ENCODE measurements at regions not wholly inside any gene's neighbourhood (a gene's known extent, or its start where the extent isn't known, plus 50 kb on each side); places are given as distances from the start of the nearest gene placed in this dataset.

- H3K27ac Mint-ChIP-seq: no peak overlapping the region
- CTCF ChIA-PET: interaction anchor here (0.6 kb wide), 1 partner anchor 975 kb away, joined by 3 read pairs; no protein-coding TSS in a partner anchor
- H3K9me3 Mint-ChIP-seq: peaks cover 11% of the 10 kb centered on the region
- no peaks in the 10 kb centered on the region for H3K4me1 Mint-ChIP-seq
- H3K27me3 Mint-ChIP-seq (ENCODE audit: low read depth): no peaks in the 10 kb centered on the region; the same call in 1 of the 2 replicates
- ATAC-seq (no peak), DNase-seq (ENCODE audit: low spot score) (no peak)
- H3K4me3 Mint-ChIP-seq: no peak overlapping the region
- POLR2A ChIA-PET: no interaction called here
- no peaks in the 10 kb centered on the region for H3K36me3 Mint-ChIP-seq
- TF ChIP-seq JUN (CRISPR knock-in tag; IDR thresholded peaks at IDR 0.05): no peak
- no peak for TF ChIP-seq NFYB (CRISPR knock-in tag; conservative IDR thresholded peaks at IDR 0.05; ENCODE audit: low read depth)
- TF ChIP-seq FOXP1 (CRISPR knock-in tag; IDR thresholded peaks at IDR 0.05; ENCODE audit: borderline replicate concordance): no peak
- TF ChIP-seq SMAD4 (CRISPR knock-in tag; IDR thresholded peaks at IDR 0.05): no peak
- no peak for TF ChIP-seq SP1 (CRISPR knock-in tag; conservative IDR thresholded peaks at IDR 0.05)
Observed at GRCh38 chr14:98867146-98867545, 404.9 kb downstream of the BCL11B start.

GRCh38 chr14:98867726-98868125 is 404.3 kb downstream of the BCL11B start:
- ChIA-PET POLR2A (no interaction called here), CTCF (no interaction called here)
- no peak for DNase-seq (ENCODE audit: low spot score)
- TF ChIP-seq NFE2L1 (CRISPR knock-in tag; IDR thresholded peaks at IDR 0.05) (no peak), ESRRA (CRISPR knock-in tag; IDR thresholded peaks at IDR 0.05; ENCODE audit: borderline replicate concordance) (no peak), JUN (CRISPR knock-in tag; IDR thresholded peaks at IDR 0.05) (no peak), KAT7 (CRISPR knock-in tag; IDR thresholded peaks at IDR 0.05; ENCODE audit: borderline replicate concordance) (no peak), NFATC4 (CRISPR knock-in tag; IDR thresholded peaks at IDR 0.05) (no peak), FOXP1 (CRISPR knock-in tag; IDR thresholded peaks at IDR 0.05; ENCODE audit: borderline replicate concordance) (no peak), ELF4 (CRISPR knock-in tag; IDR thresholded peaks at IDR 0.05; ENCODE audit: low read depth) (no peak), ZNF512 (CRISPR knock-in tag; IDR thresholded peaks at IDR 0.05; ENCODE audit: borderline replicate concordance) (no peak), ATF1 (CRISPR knock-in tag; IDR thresholded peaks at IDR 0.05) (no peak), CREM (CRISPR knock-in tag; IDR thresholded peaks at IDR 0.05) (no peak), ZNF671 (CRISPR knock-in tag; IDR thresholded peaks at IDR 0.05) (no peak), MAX (CRISPR knock-in tag; IDR thresholded peaks at IDR 0.05) (no peak), STAT6 (CRISPR knock-in tag; conservative IDR thresholded peaks at IDR 0.05; ENCODE audit: low read depth) (no peak), ARID4B (CRISPR knock-in tag; IDR thresholded peaks at IDR 0.05; ENCODE audit: borderline replicate concordance) (no peak), NFYB (CRISPR knock-in tag; conservative IDR thresholded peaks at IDR 0.05; ENCODE audit: low read depth) (no peak), PREB (CRISPR knock-in tag; IDR thresholded peaks at IDR 0.05; ENCODE audit: borderline replicate concordance) (no peak), ZBTB21 (CRISPR knock-in tag; IDR thresholded peaks at IDR 0.05; ENCODE audit: borderline replicate concordance) (no peak), ZNF396 (CRISPR knock-in tag; IDR thresholded peaks at IDR 0.05; ENCODE audit: borderline replicate concordance) (no peak)
- no peak overlapping the region for H3K4me3 Mint-ChIP-seq
- no peaks in the 10 kb centered on the region; the same call in 1 of the 2 replicates for H3K27me3 Mint-ChIP-seq (ENCODE audit: low read depth)
- peaks cover 5% of the 10 kb centered on the region for H3K9me3 Mint-ChIP-seq
- no peak for ATAC-seq
- H3K36me3 Mint-ChIP-seq: no peaks in the 10 kb centered on the region
- H3K4me1 Mint-ChIP-seq: no peaks in the 10 kb centered on the region
- H3K27ac Mint-ChIP-seq: no peak overlapping the region

All from WTC11 (cell line).